Fibroblast of the aortic adventitia (primary cell): ENCODE measurements at regions not wholly inside any gene's neighbourhood (a gene's known extent, or its start where the extent isn't known, plus 50 kb on each side); places are given as distances from the start of the nearest gene placed in this dataset.

ENCODE experiments used
- DNase-seq: peaks from one replicate; pipeline ENCODE4 v3.0.0-alpha.2; 2010; ENCODE audit warnings: low read depth
- H3K4me3 ChIP-seq: 2 replicates; pipeline ENCODE4 v1.5.1; 2011; ENCODE audit warnings: low read depth, mild to moderate bottlenecking, control low read depth, low read length, moderate library complexity
- CTCF ChIP-seq: IDR thresholded peaks from 2 replicates; pipeline ENCODE4 v1.5.1; 2011; ENCODE audit warnings: mild to moderate bottlenecking, low read length, control low read depth, inconsistent platforms; ENCODE audit not compliant: insufficient read depth

GRCh38 chr20:57893366-57893999 is 183.7 kb upstream of the PMEPA1 start:
- TF ChIP-seq CTCF = no peak
- DNase-seq = no peak
- H3K4me3 ChIP-seq = no peak overlapping the region

DNA sequence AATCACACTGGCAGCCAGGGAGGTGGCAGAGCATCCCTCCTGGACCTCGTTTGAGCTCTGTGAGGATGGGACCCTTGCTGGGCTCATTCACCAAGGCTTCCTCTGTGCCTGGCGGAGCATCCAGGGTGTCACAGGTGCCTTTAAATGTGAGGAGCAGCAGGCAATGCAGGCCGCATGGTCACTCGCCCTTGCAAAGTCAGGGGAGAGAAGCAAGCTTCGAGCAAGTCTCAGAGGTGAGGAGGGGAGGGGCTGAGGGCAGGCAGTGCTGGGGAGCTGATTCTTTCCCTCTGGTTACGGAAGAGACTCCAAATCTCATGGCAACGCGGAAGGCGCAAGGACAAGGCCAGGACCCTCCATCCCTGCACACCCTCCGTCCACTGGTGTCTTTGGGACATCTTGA is 182.7 kb upstream of the PMEPA1 start:
- no peak overlapping the region for H3K4me3 ChIP-seq
- no peak for DNase-seq
- TF ChIP-seq CTCF = no peak

- H3K4me3 ChIP-seq = no peak overlapping the region
- TF ChIP-seq CTCF = no peak
- DNase-seq = no peak
Observed at GRCh38 chr20:57891014-57891413, 181.2 kb upstream of the PMEPA1 start.

GRCh38 chr20:57890202-57890800 is 180.5 kb upstream of the PMEPA1 start:
- DNase-seq = no peak
- H3K4me3 ChIP-seq = no peak overlapping the region
- no peak for TF ChIP-seq CTCF

DNA sequence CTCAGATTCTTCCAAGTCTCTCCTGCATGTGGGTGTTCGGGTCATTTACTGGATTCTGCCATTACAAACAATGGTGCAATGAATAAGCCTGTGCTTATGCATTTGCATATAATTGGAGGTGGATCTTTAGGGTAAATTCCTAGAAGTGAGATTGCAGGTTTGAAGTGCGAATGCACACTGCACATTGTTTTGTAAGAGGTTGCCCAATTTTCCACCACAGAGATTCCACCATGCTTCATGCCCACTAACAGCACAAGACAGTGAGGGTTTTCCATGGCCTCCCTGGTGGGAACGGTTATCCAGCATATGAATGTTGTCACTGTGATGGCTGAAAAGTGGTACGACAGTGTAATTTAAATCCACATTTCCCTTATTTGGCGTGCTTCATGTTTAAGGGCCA is 178.8 kb upstream of the PMEPA1 start:
- DNase-seq = no peak
- no peak overlapping the region for H3K4me3 ChIP-seq
- TF ChIP-seq CTCF = no peak

GRCh38 chr20:57884956-57885355 is 175.1 kb upstream of the PMEPA1 start:
- no peak for TF ChIP-seq CTCF

DNA sequence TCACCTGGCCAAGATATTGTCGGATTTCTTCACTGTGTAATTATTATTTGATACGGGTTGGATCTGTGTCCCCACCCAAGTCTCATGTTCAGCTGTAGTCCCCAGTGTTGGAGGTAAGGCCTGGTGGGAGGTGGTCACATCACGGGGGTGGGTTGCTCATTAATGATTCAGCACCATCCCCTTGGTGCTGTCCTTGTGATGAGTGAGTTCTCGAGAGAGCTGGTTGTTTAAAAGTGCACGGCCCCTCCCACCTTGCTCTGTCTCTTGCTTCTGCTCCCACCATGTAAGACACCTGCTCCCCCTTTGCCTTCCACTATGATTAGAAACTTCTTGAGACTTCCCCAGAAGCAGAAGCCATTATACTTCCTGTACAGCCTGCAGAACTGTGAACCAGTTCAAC is 173.9 kb upstream of the PMEPA1 start:
- DNase-seq = no peak
- H3K4me3 ChIP-seq = no peak overlapping the region
- no peak for TF ChIP-seq CTCF

More at GRCh38 chr20:57884956-57885355, 175.1 kb upstream of the PMEPA1 start:
- no peak overlapping the region for H3K4me3 ChIP-seq
- DNase-seq = no peak
